ENCODE measurements at regions not wholly inside any gene's neighbourhood (a gene's known extent, or its start where the extent isn't known, plus 50 kb on each side); places are given as distances from the start of the nearest gene placed in this dataset.

- POLR2A ChIA-PET (ENCODE audit: partially characterized antibody): no interaction called here
- no peak overlapping the region for H2BK12ac ChIP-seq (ENCODE audit: low read depth, low read length)
- no peak for TF ChIP-seq BCL11A (IDR thresholded peaks at IDR 0.05; ENCODE audit: low read depth in 2 of 2, low read length in 2 of 2)
- TF ChIP-seq SP2 (IDR thresholded peaks at IDR 0.05; ENCODE audit: low read length): no peak
- no peak for TF ChIP-seq CEBPB (IDR thresholded peaks at IDR 0.05; ENCODE audit: low read depth, low read length)
- TF ChIP-seq SIX5 (IDR thresholded peaks at IDR 0.05; ENCODE audit: low read depth, low read length): no peak
- TF ChIP-seq TCF12 (IDR thresholded peaks at IDR 0.05; ENCODE audit: low read depth, low read length): no peak
- TF ChIP-seq MAFK (IDR thresholded peaks at IDR 0.05; ENCODE audit: low read depth, low read length): no peak
- no peak for TF ChIP-seq SIN3A (conservative IDR thresholded peaks at IDR 0.05 in 1 of 2, IDR thresholded peaks at IDR 0.05 in 1 of 2; ENCODE audit: low read depth in 1 of 2, low read length in 2 of 2)
- TF ChIP-seq POLR2A (IDR thresholded peaks at IDR 0.05; ENCODE audit: control extremely low read depth in 1 of 2, low read depth in 2 of 2, low read length in 2 of 2): no peak
- no peak for TF ChIP-seq FOSL1 (IDR thresholded peaks at IDR 0.05; ENCODE audit: insufficient read depth, low read depth, low read length)
- TF ChIP-seq EP300 (IDR thresholded peaks at IDR 0.05; ENCODE audit: borderline replicate concordance in 1 of 2, low read depth in 2 of 2, low read length in 2 of 2): no peak
- TF ChIP-seq NANOG (IDR thresholded peaks at IDR 0.05; ENCODE audit: insufficient read depth, low read depth, low read length, poor library complexity, severe bottlenecking): no peak
- TF ChIP-seq PHF8 (conservative IDR thresholded peaks at IDR 0.05; ENCODE audit: low read depth, low read length): no peak
- TF ChIP-seq EZH2 (IDR thresholded peaks at IDR 0.05; ENCODE audit: low read depth, low read length, severe bottlenecking): no peak
- TF ChIP-seq SP4 (IDR thresholded peaks at IDR 0.05; ENCODE audit: low read length): no peak
- no peak for TF ChIP-seq POU5F1 (IDR thresholded peaks at IDR 0.05; ENCODE audit: low read depth, low read length)
- TF ChIP-seq KDM4A (IDR thresholded peaks at IDR 0.05; ENCODE audit: low read depth, low read length, severe bottlenecking): no peak
Observed at GRCh38 chr4:175436196-175436595, 375.9 kb downstream of the GPM6A start.

More at GRCh38 chr4:175436196-175436595, 375.9 kb downstream of the GPM6A start:
- Histone ChIP-seq H3K36me3 (ENCODE audit: control insufficient read depth in 2 of 4, insufficient read depth in 4 of 4, low read length in 3 of 4) (no peaks in the 10 kb centered on the region), H4K91ac (replicated peaks; ENCODE audit: insufficient read length, low read length) (no peak overlapping the region), H3K4me2 (ENCODE audit: insufficient read depth in 1 of 2, low read depth in 2 of 2, low read length in 2 of 2) (no peak overlapping the region), H2BK120ac (replicated peaks; ENCODE audit: low read depth, low read length) (no peak overlapping the region), H2BK5ac (ENCODE audit: low read depth, low read length) (no peak overlapping the region), H4K8ac (ENCODE audit: extremely low read depth, insufficient read depth, low read length) (no peak overlapping the region), H3K23ac (ENCODE audit: insufficient read length) (no peak overlapping the region), H3K27ac (ENCODE audit: low read depth, low read length) (no peak overlapping the region), H3K79me2 (ENCODE audit: control insufficient read depth in 1 of 2, insufficient read depth in 2 of 2, low read length in 2 of 2) (no peaks in the 10 kb centered on the region), H3K23me2 (ENCODE audit: low read depth, low read length) (no peaks in the 10 kb centered on the region), H4K20me1 (replicated peaks in 1 of 2; ENCODE audit: control insufficient read depth in 1 of 2, insufficient read depth in 2 of 2, low read length in 2 of 2) (no peaks in the 10 kb centered on the region), H3K9me3 (ENCODE audit: insufficient read depth in 2 of 2, low read depth in 1 of 2, low read length in 1 of 2) (no peaks in the 10 kb centered on the region), H3K4ac (replicated peaks; ENCODE audit: insufficient read length, low read depth, low read length) (no peak overlapping the region), H2AK5ac (ENCODE audit: low read depth, low read length) (no peak overlapping the region), H3K14ac (ENCODE audit: insufficient read length) (no peak overlapping the region), H3K27me3 (replicated peaks in 1 of 4; ENCODE audit: control insufficient read depth in 3 of 4, extremely low read depth in 1 of 4, insufficient read depth in 3 of 4, low read length in 3 of 4) (no peaks in the 10 kb centered on the region), H2AFZ (ENCODE audit: low read length) (no peak overlapping the region), H3K18ac (ENCODE audit: extremely low read depth, low read length) (no peak overlapping the region), H2BK20ac (ENCODE audit: low read length) (no peak overlapping the region), H2BK15ac (ENCODE audit: low read length) (no peak overlapping the region), H3K4me3 (ENCODE audit: extremely low read depth in 1 of 4, insufficient read depth in 2 of 4, low read depth in 3 of 4, low read length in 4 of 4) (no peak overlapping the region), H4K5ac (ENCODE audit: insufficient read length, low read depth, low read length) (no peak overlapping the region), H3K9ac (replicated peaks in 1 of 4; ENCODE audit: extremely low read depth in 1 of 4, low read depth in 3 of 4, low read length in 3 of 4) (no peak overlapping the region), H3K4me1 (replicated peaks in 1 of 4; ENCODE audit: control insufficient read depth in 3 of 4, insufficient read depth in 4 of 4, low read length in 3 of 4) (no peaks in the 10 kb centered on the region), H3K56ac (replicated peaks; ENCODE audit: insufficient read length, low read depth, low read length) (no peak overlapping the region), H3K79me1 (ENCODE audit: low read depth, low read length) (no peaks in the 10 kb centered on the region)
- CTCF ChIA-PET (ENCODE audit: partially characterized antibody): interaction anchor here (1.1 to 1.7 kb wide), 2 partner anchors 10 to 31 kb away, joined by 3 to 4 read pairs; no protein-coding TSS in a partner anchor
- DNase-seq (ENCODE audit: low read depth in 1 of 2, low spot score in 2 of 2) (no peak), FAIRE-seq (no peak)
- 100% methylated on average over 1 of the region's 1 CpG; no CpG with 5 or more reads in 1 of the 2 experiments for WGBS, 2 experiments (ENCODE audit: extremely low coverage in 1 of 2, insufficient coverage in 1 of 2, insufficient read length in 1 of 2, insufficient replicate concordance in 2 of 2, low coverage in 1 of 2, low lambda C conversion rate in 2 of 2, missing lambda C conversion rate in 1 of 2)

Measured in H1 (cell line).